Psoas muscle (tissue), 7 donors: ENCODE measurements at regions not wholly inside any gene's neighbourhood (a gene's known extent, or its start where the extent isn't known, plus 50 kb on each side); places are given as distances from the start of the nearest gene placed in this dataset.

Source experiments
- ATAC-seq, 4 donors: fragments of 200-7000 bp; cut with Tn5 transposase; one replicate each; pipeline ENCODE4 v1.9.1; 2020; ENCODE audit warnings: moderate library complexity in 3 of 4, mild to moderate bottlenecking in 2 of 4
- DNase-seq, 2 donors: peaks; one replicate each; pipeline ENCODE4 v3.0.0-alpha.2; 2020
- H3K27ac ChIP-seq: fragments of 200-600 bp; one replicate; pipeline ENCODE4 v1.8.0; 2022
- H3K27me3 ChIP-seq, 3 donors: fragments of 200-600 bp in 1 of 3; one replicate each; pipeline versions ENCODE4 v1.6.1 to v1.8.0; 2013 to 2022; ENCODE audit warnings: low read length in 2 of 3, mild to moderate bottlenecking in 2 of 3, moderate library complexity in 1 of 3; ENCODE audit not compliant: insufficient read depth in 3 of 3
- H3K36me3 ChIP-seq, 2 donors: fragments of 200-600 bp in 1 of 2; one replicate each; pipeline versions ENCODE4 v1.6.1 to v1.8.0; 2013 to 2022; ENCODE audit warnings: low read depth in 1 of 2, mild to moderate bottlenecking in 1 of 2, moderate library complexity in 1 of 2; ENCODE audit not compliant: insufficient read depth in 1 of 2
- H3K4me1 ChIP-seq: fragments of 200-600 bp; one replicate; pipeline ENCODE4 v1.8.0; 2022
- H3K4me3 ChIP-seq: fragments of 200-600 bp; one replicate; pipeline ENCODE4 v1.8.0; 2022; ENCODE audit warnings: mild to moderate bottlenecking
- H3K9me3 ChIP-seq: fragments of 200-600 bp; one replicate; pipeline ENCODE4 v1.8.0; 2022
- CTCF ChIP-seq: fragments of 200-600 bp; IDR thresholded peaks from one replicate; pipeline ENCODE4 v1.8.0; 2022; ENCODE audit warnings: antibody characterized with exemption
- WGBS, 3 donors: extraction: QIAGEN DNeasy Blood & Tissue Kit; methylation state at CpG; one replicate each; pipeline versions ENCODE4 v1.1.6 to v1.1.7; 2013; 5-methylcytosine and 5-hydroxymethylcytosine counted together
- intact Hi-C, 2 donors: fragments of 100-400 bp; cut with DNase I; formaldehyde crosslinking; loops; one replicate each; pipeline versions ENCODE4 v1.11.0 to v1.14.2; 2022
- donor health status: healthy with polysubstance abuse.
- donor health status: DM: no; HTN: no; CAD: no; lungs with moderate emphysema.
- donor health status: Bipolar disorder and iron deficiency.
- donor health status: healthy.
- donor health status: DM: yes; HTN: yes; CAD: no.
- donor health status: DM: no; HTN: no; CAD: no.
- donor health status: DM: yes; HTN: yes; CAD: no.

GRCh38 chr6:146876271-146877151 is 277.7 kb downstream of the ADGB start:
- WGBS, 3 donors = 62 to 72% (median 70%) methylated on average over 9 of the region's 9 CpGs
- H3K27ac ChIP-seq = no peak overlapping the region
- DNase-seq (no peak), ATAC-seq (no peak)
- no peaks in the 10 kb centered on the region for H3K27me3 ChIP-seq
- H3K36me3 ChIP-seq = no peaks in the 10 kb centered on the region
- no peaks in the 10 kb centered on the region for H3K9me3 ChIP-seq
- H3K4me3 ChIP-seq = no peak overlapping the region
- no peak for TF ChIP-seq CTCF
- intact Hi-C loops = no loop called here
- H3K4me1 ChIP-seq = peaks cover 8% of the 10 kb centered on the region

GRCh38 chr6:146878168-146878951 is 279.6 kb downstream of the ADGB start:
- no peak for DNase-seq
- Histone ChIP-seq H3K36me3 (no peaks in the 10 kb centered on the region), H3K4me1 (peaks cover 8% of the 10 kb centered on the region), H3K27me3 (no peaks in the 10 kb centered on the region), H3K9me3 (no peaks in the 10 kb centered on the region), H3K27ac (no peak overlapping the region), H3K4me3 (no peak overlapping the region)
- ATAC-seq = no peak
- 90 to 94% (median 91%) methylated on average over 1 of the region's 1 CpG for WGBS, 3 donors
- intact Hi-C loops = no loop called here
- TF ChIP-seq CTCF = no peak

- no peak for DNase-seq
- ATAC-seq = no peak
- intact Hi-C loops = no loop called here
- H3K36me3 ChIP-seq = no peaks in the 10 kb centered on the region
- peaks cover 8% of the 10 kb centered on the region for H3K4me1 ChIP-seq
- no peaks in the 10 kb centered on the region for H3K27me3 ChIP-seq
- 84 to 91% (median 87%) methylated on average over 2 of the region's 2 CpGs for WGBS, 3 donors
- TF ChIP-seq CTCF = no peak
- H3K9me3 ChIP-seq = no peaks in the 10 kb centered on the region
- no peak overlapping the region for H3K4me3 ChIP-seq
- no peak overlapping the region for H3K27ac ChIP-seq
These were observed 280.2 kb downstream of the ADGB start for GRCh38 chr6:146878952-146879340.

GRCh38 chr6:146879406-146880117 is 280.8 kb downstream of the ADGB start:
- ATAC-seq (no peak), DNase-seq (no peak)
- Histone ChIP-seq H3K27me3 (no peaks in the 10 kb centered on the region), H3K4me1 (peaks cover 8% of the 10 kb centered on the region), H3K9me3 (no peaks in the 10 kb centered on the region), H3K27ac (no peak overlapping the region), H3K4me3 (no peak overlapping the region), H3K36me3 (no peaks in the 10 kb centered on the region)
- intact Hi-C loops = no loop called here
- WGBS, 3 donors = 71 to 77% (median 72%) methylated on average over 4 of the region's 4 CpGs
- no peak for TF ChIP-seq CTCF
